ENCODE measurements at regions not wholly inside any gene's neighbourhood (a gene's known extent, or its start where the extent isn't known, plus 50 kb on each side); places are given as distances from the start of the nearest gene placed in this dataset.

DNA sequence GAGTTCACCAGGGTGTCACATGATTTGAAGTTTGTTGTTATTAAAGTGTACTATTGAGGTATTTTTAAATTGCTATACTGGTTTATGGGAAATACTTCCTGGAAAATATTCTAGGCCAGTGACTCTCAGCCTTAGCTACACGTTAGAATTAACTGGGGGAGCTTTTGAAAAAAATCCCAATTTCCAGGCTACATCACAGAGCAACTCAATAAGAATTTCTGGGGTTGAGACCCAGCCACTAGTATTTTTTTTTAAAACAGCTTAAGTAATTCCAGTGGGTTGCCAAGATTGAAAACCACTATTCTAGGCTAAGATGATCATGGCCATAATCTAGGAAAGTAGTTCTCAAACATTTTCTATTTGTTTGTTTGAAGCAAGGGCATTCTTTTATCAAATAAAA is 142.9 kb upstream of the GRIA1 start:
- no peak overlapping the region for H3K4me3 ChIP-seq (ENCODE audit: low read depth, low read length)
- no peak for DNase-seq
- in situ Hi-C loops (cut with HindIII; ENCODE audit: low pct_ligation_motif_present, low sequenced_read_pairs) = no loop called here
- no peak for TF ChIP-seq CTCF (IDR thresholded peaks at IDR 0.05; ENCODE audit: low read depth, low read length, missing control alignments)
- no peak overlapping the region for H3K27ac ChIP-seq
- no peaks in the 10 kb centered on the region for H3K27me3 ChIP-seq (replicated peaks)
- H3K36me3 ChIP-seq (replicated peaks) = no peaks in the 10 kb centered on the region

DNA sequence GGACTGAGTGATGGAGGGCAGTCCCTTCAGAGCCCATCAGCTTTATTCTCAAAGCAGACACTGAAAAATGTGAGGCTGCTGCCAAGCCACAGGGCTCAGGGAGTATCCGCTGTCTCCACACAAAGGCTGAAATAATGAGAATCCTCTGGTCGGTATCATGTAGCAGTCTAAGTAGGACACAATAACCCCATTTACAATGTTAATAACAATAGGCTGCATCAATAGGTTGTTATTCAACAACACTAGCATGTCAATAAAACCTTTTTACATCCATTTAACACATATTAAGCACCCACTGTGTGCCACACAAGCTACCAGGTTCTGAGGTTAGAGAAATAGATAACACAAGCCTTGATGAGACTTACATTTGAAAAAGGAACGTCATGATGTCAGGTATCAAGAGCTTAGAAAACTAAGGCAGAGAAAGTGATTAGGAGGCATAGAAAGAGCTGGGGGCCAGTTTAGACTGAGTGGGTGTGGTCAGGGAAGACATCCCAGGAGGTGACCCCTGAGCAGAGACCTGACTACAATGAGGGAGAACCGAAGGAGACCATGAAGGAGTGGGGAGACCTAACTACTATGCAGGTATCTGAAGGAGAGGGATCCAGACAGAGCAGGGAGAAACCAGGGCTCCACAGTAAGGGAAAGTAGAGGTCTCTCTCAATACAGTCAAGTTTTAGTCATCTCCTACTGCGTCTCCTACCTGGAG is 140.1 kb upstream of the GRIA1 start:
- DNase-seq = no peak
- no peaks in the 10 kb centered on the region for H3K36me3 ChIP-seq (replicated peaks)

GRCh38 chr5:153352685-153353219 is 137.7 kb upstream of the GRIA1 start:
- in situ Hi-C loops (cut with HindIII; ENCODE audit: low pct_ligation_motif_present, low sequenced_read_pairs) = no loop called here
- Histone ChIP-seq H3K27me3 (replicated peaks) (no peaks in the 10 kb centered on the region), H3K36me3 (replicated peaks) (no peaks in the 10 kb centered on the region), H3K27ac (no peak overlapping the region), H3K4me3 (ENCODE audit: low read depth, low read length) (no peak overlapping the region)
- no peak for TF ChIP-seq CTCF (IDR thresholded peaks at IDR 0.05; ENCODE audit: low read depth, low read length, missing control alignments)
- no peak for DNase-seq

More for the DNA sequence above, 140.1 kb upstream of the GRIA1 start:
- no peak for TF ChIP-seq CTCF (IDR thresholded peaks at IDR 0.05; ENCODE audit: low read depth, low read length, missing control alignments)
- H3K27me3 ChIP-seq (replicated peaks) = no peaks in the 10 kb centered on the region
- no peak overlapping the region for H3K27ac ChIP-seq
- in situ Hi-C loops (cut with HindIII; ENCODE audit: low pct_ligation_motif_present, low sequenced_read_pairs) = no loop called here
- H3K4me3 ChIP-seq (ENCODE audit: low read depth, low read length) = no peak overlapping the region

DNA sequence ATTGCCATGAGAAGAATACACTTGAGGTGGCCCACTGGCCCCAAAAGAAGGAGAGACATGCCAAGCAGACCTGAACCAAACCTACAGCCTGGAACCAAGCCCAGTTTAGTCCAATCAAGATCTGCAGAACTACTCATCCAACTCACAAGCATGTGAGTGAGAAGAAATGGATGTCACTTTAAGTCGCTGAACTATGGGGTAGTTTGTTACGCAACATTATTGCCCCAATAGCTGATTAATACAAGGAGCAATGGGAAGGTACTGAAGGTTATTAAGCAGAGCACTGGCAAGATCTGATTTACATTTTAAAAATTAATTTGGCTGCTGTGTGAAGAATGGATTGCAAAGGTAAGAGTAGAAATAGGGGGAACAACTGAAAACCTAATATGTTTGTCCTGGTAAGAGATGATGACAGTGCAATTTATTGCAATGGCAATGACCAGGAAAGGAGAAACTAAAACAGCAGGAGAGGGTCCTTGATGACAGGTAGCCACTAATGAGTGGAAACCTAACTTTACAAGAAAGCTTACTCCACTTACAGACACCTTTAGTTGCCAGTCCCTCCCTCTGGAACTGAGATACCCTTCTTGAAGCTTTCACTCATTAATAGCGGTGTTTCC is 132.9 kb upstream of the GRIA1 start:
- no peak for DNase-seq
- in situ Hi-C loops (cut with HindIII; ENCODE audit: low pct_ligation_motif_present, low sequenced_read_pairs) = no loop called here
- Histone ChIP-seq H3K4me3 (ENCODE audit: low read depth, low read length) (no peak overlapping the region), H3K36me3 (replicated peaks) (no peaks in the 10 kb centered on the region), H3K27me3 (replicated peaks) (no peaks in the 10 kb centered on the region), H3K27ac (no peak overlapping the region)
- no peak for TF ChIP-seq CTCF (IDR thresholded peaks at IDR 0.05; ENCODE audit: low read depth, low read length, missing control alignments)

GRCh38 chr5:153358315-153358976 is 132.0 kb upstream of the GRIA1 start:
- no peaks in the 10 kb centered on the region for H3K27me3 ChIP-seq (replicated peaks)
- H3K4me3 ChIP-seq (ENCODE audit: low read depth, low read length) = no peak overlapping the region
- TF ChIP-seq CTCF (IDR thresholded peaks at IDR 0.05; ENCODE audit: low read depth, low read length, missing control alignments) = no peak
- in situ Hi-C loops (cut with HindIII; ENCODE audit: low pct_ligation_motif_present, low sequenced_read_pairs) = no loop called here
- no peak overlapping the region for H3K27ac ChIP-seq
- H3K36me3 ChIP-seq (replicated peaks) = no peaks in the 10 kb centered on the region
- DNase-seq = no peak

Measured in brain microvascular endothelial cell (primary cell).